ENCODE measurements at regions not wholly inside any gene's neighbourhood (a gene's known extent, or its start where the extent isn't known, plus 50 kb on each side); places are given as distances from the start of the nearest gene placed in this dataset.

DNA sequence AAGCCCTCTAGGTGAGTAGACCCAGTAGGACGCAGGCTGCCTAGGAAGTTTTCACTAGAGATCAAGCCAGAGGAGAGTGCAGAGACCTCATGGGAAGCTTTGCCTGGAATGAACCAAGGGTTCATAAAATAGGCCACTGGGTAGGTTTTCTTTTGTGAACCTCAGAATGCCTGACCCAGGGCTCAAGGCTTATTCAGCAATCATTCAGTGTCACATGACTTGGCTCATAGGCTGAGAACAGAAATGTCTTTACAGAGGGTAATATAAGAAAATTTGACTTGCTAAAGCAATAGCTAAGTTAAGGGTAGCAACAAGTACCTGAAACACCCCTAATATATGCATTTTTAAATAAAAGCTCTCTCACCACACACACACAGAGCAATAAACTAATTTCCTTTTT is 132.6 kb downstream of the RAB38 start:
- Histone ChIP-seq H3K27ac (ENCODE audit: low read length) (no peak overlapping the region), H2AFZ (ENCODE audit: low read length) (no peak overlapping the region)

DNA sequence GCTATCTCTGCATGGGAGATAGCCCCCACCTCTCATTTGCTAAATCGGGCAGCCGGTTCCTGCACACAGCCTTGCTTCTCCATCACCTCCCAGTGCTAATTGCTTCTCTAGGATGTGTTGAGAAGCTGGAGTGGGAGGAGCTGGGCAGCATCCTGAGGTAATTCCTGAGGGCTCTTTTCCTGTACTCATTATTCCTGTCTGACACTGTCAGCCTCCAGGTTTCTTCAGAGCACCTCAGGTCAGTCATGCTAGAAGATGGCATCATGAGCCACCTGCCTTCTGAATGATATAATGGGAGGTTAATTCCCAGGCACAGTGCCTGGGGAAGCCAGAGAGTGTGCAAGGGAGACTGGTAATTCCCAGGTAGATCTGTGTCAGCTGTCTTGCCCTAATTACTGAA is 133.0 kb downstream of the RAB38 start:
- Histone ChIP-seq H3K9me2 (replicated peaks; ENCODE audit: insufficient read depth, low read length) (no peaks in the 10 kb centered on the region), H4K20me1 (ENCODE audit: insufficient read depth, low read length) (no peaks in the 10 kb centered on the region), H3K27me3 (replicated peaks; ENCODE audit: insufficient read depth, low read length) (no peaks in the 10 kb centered on the region), H3K4me2 (ENCODE audit: low read depth, low read length) (no peak overlapping the region), H2AFZ (ENCODE audit: low read length) (no peak overlapping the region), H3K9me3 (replicated peaks; ENCODE audit: insufficient read depth, low read length) (no peaks in the 10 kb centered on the region), H3K36me3 (replicated peaks; ENCODE audit: insufficient read depth, low read length) (no peaks in the 10 kb centered on the region), H3K9ac (ENCODE audit: low read length) (no peak overlapping the region), H3K79me2 (ENCODE audit: low read length) (no peaks in the 10 kb centered on the region), H3F3A (ENCODE audit: insufficient read depth, low read length) (no peaks in the 10 kb centered on the region), H3K4me1 (ENCODE audit: low read length) (no peaks in the 10 kb centered on the region), H3K4me3 (ENCODE audit: low read length) (no peak overlapping the region), H3K27ac (ENCODE audit: low read length) (no peak overlapping the region)
- TF ChIP-seq EZH2 (optimal IDR thresholded peaks at IDR 0.05; ENCODE audit: low read depth, low read length) = no peak
- TF ChIP-seq, protein P1, sequence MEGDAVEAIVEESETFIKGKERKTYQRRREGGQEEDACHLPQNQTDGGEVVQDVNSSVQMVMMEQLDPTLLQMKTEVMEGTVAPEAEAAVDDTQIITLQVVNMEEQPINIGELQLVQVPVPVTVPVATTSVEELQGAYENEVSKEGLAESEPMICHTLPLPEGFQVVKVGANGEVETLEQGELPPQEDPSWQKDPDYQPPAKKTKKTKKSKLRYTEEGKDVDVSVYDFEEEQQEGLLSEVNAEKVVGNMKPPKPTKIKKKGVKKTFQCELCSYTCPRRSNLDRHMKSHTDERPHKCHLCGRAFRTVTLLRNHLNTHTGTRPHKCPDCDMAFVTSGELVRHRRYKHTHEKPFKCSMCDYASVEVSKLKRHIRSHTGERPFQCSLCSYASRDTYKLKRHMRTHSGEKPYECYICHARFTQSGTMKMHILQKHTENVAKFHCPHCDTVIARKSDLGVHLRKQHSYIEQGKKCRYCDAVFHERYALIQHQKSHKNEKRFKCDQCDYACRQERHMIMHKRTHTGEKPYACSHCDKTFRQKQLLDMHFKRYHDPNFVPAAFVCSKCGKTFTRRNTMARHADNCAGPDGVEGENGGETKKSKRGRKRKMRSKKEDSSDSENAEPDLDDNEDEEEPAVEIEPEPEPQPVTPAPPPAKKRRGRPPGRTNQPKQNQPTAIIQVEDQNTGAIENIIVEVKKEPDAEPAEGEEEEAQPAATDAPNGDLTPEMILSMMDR (IDR thresholded peaks at IDR 0.05; ENCODE audit: low read length) = no peak
- DNase-seq = no peak

More for the DNA sequence above, 132.6 kb downstream of the RAB38 start:
- Histone ChIP-seq H3K4me3 (ENCODE audit: low read length) (no peak overlapping the region), H3K4me1 (ENCODE audit: low read length) (no peaks in the 10 kb centered on the region), H3K9me3 (replicated peaks; ENCODE audit: insufficient read depth, low read length) (no peaks in the 10 kb centered on the region), H3K27me3 (replicated peaks; ENCODE audit: insufficient read depth, low read length) (no peaks in the 10 kb centered on the region), H3K9ac (ENCODE audit: low read length) (no peak overlapping the region), H3K36me3 (replicated peaks; ENCODE audit: insufficient read depth, low read length) (no peaks in the 10 kb centered on the region), H4K20me1 (ENCODE audit: insufficient read depth, low read length) (no peaks in the 10 kb centered on the region), H3F3A (ENCODE audit: insufficient read depth, low read length) (no peaks in the 10 kb centered on the region), H3K4me2 (ENCODE audit: low read depth, low read length) (no peak overlapping the region), H3K9me2 (replicated peaks; ENCODE audit: insufficient read depth, low read length) (no peaks in the 10 kb centered on the region), H3K79me2 (ENCODE audit: low read length) (no peaks in the 10 kb centered on the region)
- no peak for TF ChIP-seq EZH2phosphoT487 (IDR thresholded peaks at IDR 0.05; ENCODE audit: low read length)
- no peak for TF ChIP-seq EZH2 (optimal IDR thresholded peaks at IDR 0.05; ENCODE audit: low read depth, low read length)
- TF ChIP-seq, protein P1 (IDR thresholded peaks at IDR 0.05; ENCODE audit: low read length) = no peak
- no peak for DNase-seq

- H3K4me1 ChIP-seq (ENCODE audit: low read length) = no peaks in the 10 kb centered on the region
- H3K9me2 ChIP-seq (replicated peaks; ENCODE audit: insufficient read depth, low read length) = no peaks in the 10 kb centered on the region
- H3F3A ChIP-seq (ENCODE audit: insufficient read depth, low read length) = no peaks in the 10 kb centered on the region
- H3K79me2 ChIP-seq (ENCODE audit: low read length) = no peaks in the 10 kb centered on the region
- no peak overlapping the region for H3K27ac ChIP-seq (ENCODE audit: low read length)
- H3K36me3 ChIP-seq (replicated peaks; ENCODE audit: insufficient read depth, low read length) = no peaks in the 10 kb centered on the region
- H3K27me3 ChIP-seq (replicated peaks; ENCODE audit: insufficient read depth, low read length) = no peaks in the 10 kb centered on the region
- no peak for DNase-seq
- no peak overlapping the region for H2AFZ ChIP-seq (ENCODE audit: low read length)
- TF ChIP-seq EZH2 (optimal IDR thresholded peaks at IDR 0.05; ENCODE audit: low read depth, low read length) = no peak
- no peak for TF ChIP-seq EZH2phosphoT487 (IDR thresholded peaks at IDR 0.05; ENCODE audit: low read length)
- TF ChIP-seq, protein P1 (IDR thresholded peaks at IDR 0.05; ENCODE audit: low read length) = no peak
- no peaks in the 10 kb centered on the region for H3K9me3 ChIP-seq (replicated peaks; ENCODE audit: insufficient read depth, low read length)
- no peak overlapping the region for H3K9ac ChIP-seq (ENCODE audit: low read length)
- no peak overlapping the region for H3K4me2 ChIP-seq (ENCODE audit: low read depth, low read length)
- H3K4me3 ChIP-seq (ENCODE audit: low read length) = no peak overlapping the region
- no peaks in the 10 kb centered on the region for H4K20me1 ChIP-seq (ENCODE audit: insufficient read depth, low read length)
These were observed 133.6 kb downstream of the RAB38 start for GRCh38 chr11:88041679-88042078.

Data from MM.1S (cell line).